ENCODE measurements at regions not wholly inside any gene's neighbourhood (a gene's known extent, or its start where the extent isn't known, plus 50 kb on each side); places are given as distances from the start of the nearest gene placed in this dataset.

GRCh38 chr6:19694697-19695096 is 142.5 kb upstream of the ID4 start:
- Histone ChIP-seq H3K4me2 (ENCODE audit: low read length) (no peak overlapping the region), H3K4me3 (ENCODE audit: low read length) (no peak overlapping the region), H3K27ac (ENCODE audit: low read length) (no peak overlapping the region), H3F3A (ENCODE audit: insufficient read depth, low read length, poor library complexity, severe bottlenecking) (no peaks in the 10 kb centered on the region), H3K9me3 (ENCODE audit: low read length) (no peaks in the 10 kb centered on the region), H3K9ac (ENCODE audit: low read length) (no peak overlapping the region), H4K20me1 (ENCODE audit: insufficient read depth) (no peaks in the 10 kb centered on the region), H3K36me3 (ENCODE audit: insufficient read depth, low read length) (no peaks in the 10 kb centered on the region), H3K79me2 (replicated peaks; ENCODE audit: insufficient read depth, low read length) (peaks cover 3% of the 10 kb centered on the region), H3K27me3 (ENCODE audit: insufficient read depth, low read depth, low read length) (no peaks in the 10 kb centered on the region), H3K9me2 (ENCODE audit: insufficient read depth, low read length) (no peaks in the 10 kb centered on the region), H2AFZ (ENCODE audit: low read depth, low read length) (no peak overlapping the region)
- TF ChIP-seq RAD21 (conservative IDR thresholded peaks at IDR 0.05) (no peak), EZH2 (IDR thresholded peaks at IDR 0.05; ENCODE audit: borderline replicate concordance, insufficient read depth, low read length, poor library complexity, severe bottlenecking) (no peak), POLR2AphosphoS5 (IDR thresholded peaks at IDR 0.05) (no peak), EP300 (conservative IDR thresholded peaks at IDR 0.05; ENCODE audit: poor library complexity, severe bottlenecking) (no peak), SMC3 (conservative IDR thresholded peaks at IDR 0.05; ENCODE audit: poor library complexity) (no peak), CTCF (IDR thresholded peaks at IDR 0.05; ENCODE audit: poor library complexity, severe bottlenecking) (no peak), TAF1 (IDR thresholded peaks at IDR 0.05; ENCODE audit: low read depth) (no peak), MXI1 (conservative IDR thresholded peaks at IDR 0.05; ENCODE audit: poor library complexity, severe bottlenecking) (no peak)
- TF ChIP-seq, protein P1, sequence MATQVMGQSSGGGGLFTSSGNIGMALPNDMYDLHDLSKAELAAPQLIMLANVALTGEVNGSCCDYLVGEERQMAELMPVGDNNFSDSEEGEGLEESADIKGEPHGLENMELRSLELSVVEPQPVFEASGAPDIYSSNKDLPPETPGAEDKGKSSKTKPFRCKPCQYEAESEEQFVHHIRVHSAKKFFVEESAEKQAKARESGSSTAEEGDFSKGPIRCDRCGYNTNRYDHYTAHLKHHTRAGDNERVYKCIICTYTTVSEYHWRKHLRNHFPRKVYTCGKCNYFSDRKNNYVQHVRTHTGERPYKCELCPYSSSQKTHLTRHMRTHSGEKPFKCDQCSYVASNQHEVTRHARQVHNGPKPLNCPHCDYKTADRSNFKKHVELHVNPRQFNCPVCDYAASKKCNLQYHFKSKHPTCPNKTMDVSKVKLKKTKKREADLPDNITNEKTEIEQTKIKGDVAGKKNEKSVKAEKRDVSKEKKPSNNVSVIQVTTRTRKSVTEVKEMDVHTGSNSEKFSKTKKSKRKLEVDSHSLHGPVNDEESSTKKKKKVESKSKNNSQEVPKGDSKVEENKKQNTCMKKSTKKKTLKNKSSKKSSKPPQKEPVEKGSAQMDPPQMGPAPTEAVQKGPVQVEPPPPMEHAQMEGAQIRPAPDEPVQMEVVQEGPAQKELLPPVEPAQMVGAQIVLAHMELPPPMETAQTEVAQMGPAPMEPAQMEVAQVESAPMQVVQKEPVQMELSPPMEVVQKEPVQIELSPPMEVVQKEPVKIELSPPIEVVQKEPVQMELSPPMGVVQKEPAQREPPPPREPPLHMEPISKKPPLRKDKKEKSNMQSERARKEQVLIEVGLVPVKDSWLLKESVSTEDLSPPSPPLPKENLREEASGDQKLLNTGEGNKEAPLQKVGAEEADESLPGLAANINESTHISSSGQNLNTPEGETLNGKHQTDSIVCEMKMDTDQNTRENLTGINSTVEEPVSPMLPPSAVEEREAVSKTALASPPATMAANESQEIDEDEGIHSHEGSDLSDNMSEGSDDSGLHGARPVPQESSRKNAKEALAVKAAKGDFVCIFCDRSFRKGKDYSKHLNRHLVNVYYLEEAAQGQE (IDR thresholded peaks at IDR 0.05; ENCODE audit: borderline replicate concordance), result no peak

DNA sequence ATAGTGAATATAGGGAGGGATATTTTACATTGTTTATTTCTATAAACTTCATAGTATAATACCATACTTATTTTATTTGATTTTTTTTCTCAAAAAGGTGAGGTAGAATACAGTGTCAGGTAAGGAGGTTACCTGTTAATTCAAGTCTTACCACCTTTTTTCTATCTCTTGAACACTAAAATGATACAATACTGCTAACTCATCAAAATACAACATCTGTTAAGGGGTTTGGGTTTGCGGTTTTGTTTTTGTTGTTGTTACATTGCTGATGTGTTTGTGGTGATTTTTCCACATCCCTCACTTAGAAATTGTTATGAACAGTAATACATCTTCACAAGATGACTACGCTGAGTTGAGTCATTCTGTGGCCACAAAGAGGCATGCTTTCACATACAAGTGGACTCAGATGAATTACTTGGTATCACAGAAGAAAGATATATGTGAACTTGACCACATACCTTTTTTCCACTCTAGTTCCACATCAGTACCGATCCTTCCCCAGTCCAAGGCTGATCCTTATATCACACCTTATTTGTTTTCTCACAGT is 139.4 kb upstream of the ID4 start:
- Histone ChIP-seq H3K27me3 (ENCODE audit: insufficient read depth, low read depth, low read length) (no peaks in the 10 kb centered on the region), H3K79me2 (replicated peaks; ENCODE audit: insufficient read depth, low read length) (peaks cover 3% of the 10 kb centered on the region), H3K9me3 (ENCODE audit: low read length) (no peaks in the 10 kb centered on the region), H3K27ac (ENCODE audit: low read length) (no peak overlapping the region), H3F3A (ENCODE audit: insufficient read depth, low read length, poor library complexity, severe bottlenecking) (no peaks in the 10 kb centered on the region), H3K4me3 (ENCODE audit: low read length) (no peak overlapping the region), H3K4me2 (ENCODE audit: low read length) (no peak overlapping the region), H4K20me1 (ENCODE audit: insufficient read depth) (no peaks in the 10 kb centered on the region), H3K36me3 (ENCODE audit: insufficient read depth, low read length) (no peaks in the 10 kb centered on the region), H3K9ac (ENCODE audit: low read length) (no peak overlapping the region), H3K9me2 (ENCODE audit: insufficient read depth, low read length) (no peaks in the 10 kb centered on the region), H2AFZ (ENCODE audit: low read depth, low read length) (no peak overlapping the region)
- TF ChIP-seq RAD21 (conservative IDR thresholded peaks at IDR 0.05) (no peak), CTCF (IDR thresholded peaks at IDR 0.05; ENCODE audit: poor library complexity, severe bottlenecking) (no peak), MXI1 (conservative IDR thresholded peaks at IDR 0.05; ENCODE audit: poor library complexity, severe bottlenecking) (no peak), TAF1 (IDR thresholded peaks at IDR 0.05; ENCODE audit: low read depth) (no peak), POLR2AphosphoS5 (IDR thresholded peaks at IDR 0.05) (no peak), EP300 (conservative IDR thresholded peaks at IDR 0.05; ENCODE audit: poor library complexity, severe bottlenecking) (no peak), EZH2 (IDR thresholded peaks at IDR 0.05; ENCODE audit: borderline replicate concordance, insufficient read depth, low read length, poor library complexity, severe bottlenecking) (no peak), SMC3 (conservative IDR thresholded peaks at IDR 0.05; ENCODE audit: poor library complexity) (no peak)
- TF ChIP-seq, protein P1 (IDR thresholded peaks at IDR 0.05; ENCODE audit: borderline replicate concordance), result no peak
